ENCODE measurements at regions not wholly inside any gene's neighbourhood (a gene's known extent, or its start where the extent isn't known, plus 50 kb on each side); places are given as distances from the start of the nearest gene placed in this dataset.

- POLR2A ChIA-PET, result interaction anchor here (1.6 to 1.7 kb wide), 2 partner anchors 10 to 173 kb away, joined by 5 to 6 read pairs; partner anchors contain the start of genes MPHOSPH9 and MTRFR
These were observed 79.0 kb downstream of the ARL6IP4 start for GRCh38 chr12:123059500-123059899.

GRCh38 chr12:123058980-123059379, 78.5 kb downstream of the ARL6IP4 start:
- Histone ChIP-seq H2AFZ (ENCODE audit: low read length) (no peak overlapping the region), H3K4me3 (replicated peaks in 1 of 3; ENCODE audit: insufficient read depth in 1 of 3, low read depth in 2 of 3, low read length in 3 of 3) (no peak overlapping the region), H3K4me2 (ENCODE audit: low read depth, low read length) (no peak overlapping the region), H3K9ac (ENCODE audit: insufficient read depth, low read depth, low read length) (no peak overlapping the region), H3K36me3 (replicated peaks in 1 of 2; ENCODE audit: control insufficient read depth in 1 of 2, insufficient read depth in 2 of 2, low read length in 2 of 2) (0 out of 5 replicates have a peak, but pooled peaks cover 0 to 2% of the 10 kb centered on the region in 2 experiments), H3K4me1 (ENCODE audit: insufficient read depth, low read length) (peaks cover 24% of the 10 kb centered on the region), H3K9me3 (ENCODE audit: low read length) (no peaks in the 10 kb centered on the region), H3K79me2 (ENCODE audit: insufficient read depth, low read length) (peaks cover under 1% of the 10 kb centered on the region), H3K27ac (ENCODE audit: extremely low read length, insufficient read depth, low read length) (no peak overlapping the region), H4K20me1 (ENCODE audit: insufficient read depth, low read length) (no peaks in the 10 kb centered on the region), H3K27me3 (ENCODE audit: control insufficient read depth in 1 of 2, insufficient read depth in 2 of 2, low read length in 2 of 2) (no peaks in the 10 kb centered on the region)
- intact Hi-C loops (cut with micrococcal nuclease; ENCODE audit: unreplicated experiment), result loop anchor here (2.0 kb wide), 1 partner anchor 40 kb away; no protein-coding TSS in a partner anchor
- BruUV-seq (replicated peaks), result no TSS peak
- in situ Hi-C loops (cut with HindIII; ENCODE audit: extremely low pct_ligation_motif_present, low pct_unique_long_range_greater_than_20kb), result no loop called here
- FAIRE-seq, result no peak
- POLR2A ChIA-PET, result interaction anchor here (1.6 to 1.7 kb wide), 2 partner anchors 11 to 174 kb away, joined by 5 to 6 read pairs; partner anchors contain the start of genes MPHOSPH9 and MTRFR
- ATAC-seq, result no peak
- CTCF ChIA-PET (ENCODE audit: low intra/inter-chr PET ratio, low total read pairs), result no interaction called here
- WGBS (ENCODE audit: low lambda C conversion rate), result 96% methylated on average over 4 of the region's 4 CpGs
- DNase-seq (ENCODE audit: low spot score), result no peak
- TF ChIP-seq IRF9 (CRISPR knock-in tag; IDR thresholded peaks at IDR 0.05; ENCODE audit: borderline replicate concordance) (no peak), HOXA3 (CRISPR knock-in tag; IDR thresholded peaks at IDR 0.05) (no peak), ZNF383 (CRISPR knock-in tag; IDR thresholded peaks at IDR 0.05; ENCODE audit: borderline replicate concordance) (no peak), NCOA2 (CRISPR knock-in tag; IDR thresholded peaks at IDR 0.05) (no peak), ZNF18 (CRISPR knock-in tag; IDR thresholded peaks at IDR 0.05; ENCODE audit: insufficient replicate concordance) (no peak), HMGXB3 (CRISPR knock-in tag; IDR thresholded peaks at IDR 0.05; ENCODE audit: borderline replicate concordance) (no peak)

More at GRCh38 chr12:123059500-123059899, 79.0 kb downstream of the ARL6IP4 start:
- Histone ChIP-seq H3K27me3 (ENCODE audit: control insufficient read depth in 1 of 2, insufficient read depth in 2 of 2, low read length in 2 of 2) (no peaks in the 10 kb centered on the region), H3K79me2 (ENCODE audit: insufficient read depth, low read length) (peaks cover 3% of the 10 kb centered on the region), H3K4me2 (ENCODE audit: low read depth, low read length) (no peak overlapping the region), H3K27ac (ENCODE audit: extremely low read length, insufficient read depth, low read length) (no peak overlapping the region), H3K9me3 (ENCODE audit: low read length) (no peaks in the 10 kb centered on the region), H3K9ac (ENCODE audit: insufficient read depth, low read depth, low read length) (no peak overlapping the region), H2AFZ (ENCODE audit: low read length) (no peak overlapping the region), H3K4me1 (ENCODE audit: insufficient read depth, low read length) (peaks cover 29% of the 10 kb centered on the region), H3K4me3 (replicated peaks in 1 of 3; ENCODE audit: insufficient read depth in 1 of 3, low read depth in 2 of 3, low read length in 3 of 3) (no peak overlapping the region), H3K36me3 (replicated peaks in 1 of 2; ENCODE audit: control insufficient read depth in 1 of 2, insufficient read depth in 2 of 2, low read length in 2 of 2) (0 out of 5 replicates have a peak, but pooled peaks cover 0 to 2% of the 10 kb centered on the region in 2 experiments), H4K20me1 (ENCODE audit: insufficient read depth, low read length) (no peaks in the 10 kb centered on the region)
- intact Hi-C loops (cut with micrococcal nuclease; ENCODE audit: unreplicated experiment), result loop anchor here (2.0 kb wide), 1 partner anchor 41 kb away; no protein-coding TSS in a partner anchor
- TF ChIP-seq ZNF17 (CRISPR knock-in tag; IDR thresholded peaks at IDR 0.05) (no peak), ZNF784 (CRISPR knock-in tag; IDR thresholded peaks at IDR 0.05; ENCODE audit: borderline replicate concordance) (no peak), ZNF562 (CRISPR knock-in tag; IDR thresholded peaks at IDR 0.05; ENCODE audit: borderline replicate concordance) (no peak), ZNF567 (CRISPR knock-in tag; IDR thresholded peaks at IDR 0.05; ENCODE audit: borderline replicate concordance) (no peak)
- no TSS peak for BruUV-seq (replicated peaks)
- no peak for FAIRE-seq
- ATAC-seq, result no peak
- in situ Hi-C loops (cut with HindIII; ENCODE audit: extremely low pct_ligation_motif_present, low pct_unique_long_range_greater_than_20kb), result no loop called here
- WGBS (ENCODE audit: low lambda C conversion rate), result 100% methylated on average over 1 of the region's 1 CpG
- CTCF ChIA-PET (ENCODE audit: low intra/inter-chr PET ratio, low total read pairs), result no interaction called here
- no peak for DNase-seq (ENCODE audit: low spot score)

Measured in HepG2 (cell line).